Upper lobe of left lung (tissue), 4 donors: ENCODE measurements at regions not wholly inside any gene's neighbourhood (a gene's known extent, or its start where the extent isn't known, plus 50 kb on each side); places are given as distances from the start of the nearest gene placed in this dataset.

Source experiments
- CTCF ChIP-seq, 6 experiments: fragments of 450-650 bp in 4 of 6; fragments of 200-600 bp in 2 of 6; sonication (generic) in 2 of 6; IDR thresholded peaks; one replicate each; pipeline ENCODE4 v1.5.1; 2016 to 2019; ENCODE audit warnings: antibody characterized with exemption in 6 of 6
- POLR2A ChIP-seq, 4 donors: fragments of 450-650 bp; IDR thresholded peaks; one replicate each; pipeline ENCODE4 v1.5.1; 2016 to 2017; ENCODE audit warnings: antibody characterized with exemption in 4 of 4, mild to moderate bottlenecking in 2 of 4

GRCh38 chr1:209456878-209457277 lies 126.6 kb upstream of the CAMK1G start:
- TF ChIP-seq POLR2A (IDR thresholded peaks at IDR 0.05): no peak
- no peak for TF ChIP-seq CTCF (IDR thresholded peaks at IDR 0.05)
